ENCODE measurements at regions not wholly inside any gene's neighbourhood (a gene's known extent, or its start where the extent isn't known, plus 50 kb on each side); places are given as distances from the start of the nearest gene placed in this dataset.

- Mint-ChIP-seq H3K9me3 (peaks cover 0 to 16% (median 6%) of the 10 kb centered on the region in 7 donors), H3K4me1 (peaks cover 18% of the 10 kb centered on the region), H3K36me3 (no peaks in the 10 kb centered on the region), H3K27ac (no peak overlapping the region), H3K27me3 (ENCODE audit: low read depth in 3 of 3) (peaks cover 0 to 2% (median 0%) of the 10 kb centered on the region in 3 donors), H3K4me3 (no peak overlapping the region)
- H3K79me2 ChIP-seq (ENCODE audit: insufficient read depth, low read length), result no peaks in the 10 kb centered on the region
- H3K27me3 ChIP-seq (ENCODE audit: control insufficient read depth in 2 of 2, insufficient read depth in 2 of 2, low read length in 2 of 2), result no peaks in the 10 kb centered on the region
- H3K4me2 ChIP-seq (replicated peaks; ENCODE audit: extremely low read depth, low read length, poor library complexity, severe bottlenecking), result no peak overlapping the region
- WGBS (ENCODE audit: insufficient coverage), result 93% methylated on average over 2 of the region's 4 CpGs
- intact Hi-C loops (cut with micrococcal nuclease), result no loop called here
- no peaks in the 10 kb centered on the region for H3K36me3 ChIP-seq (replicated peaks in 1 of 2; ENCODE audit: control insufficient read depth in 1 of 2, insufficient read depth in 2 of 2, low read length in 2 of 2)
- no peak for DNase-seq
- H3K4me1 ChIP-seq (ENCODE audit: control insufficient read depth in 1 of 2, insufficient read depth in 2 of 2, low read length in 2 of 2), result peaks cover 0 to 10% of the 10 kb centered on the region in 2 donors
- H3K9me3 ChIP-seq (replicated peaks in 1 of 2; ENCODE audit: control insufficient read depth in 1 of 2, insufficient read depth in 1 of 2, low read length in 2 of 2), result peaks cover 4 to 11% of the 10 kb centered on the region in 2 donors
- H4K20me1 ChIP-seq (ENCODE audit: insufficient read depth, low read length), result no peaks in the 10 kb centered on the region
- no peak overlapping the region for H3K4me3 ChIP-seq (replicated peaks in 1 of 3; ENCODE audit: low read depth in 2 of 3, low read length in 3 of 3)
- TF ChIP-seq CTCF (IDR thresholded peaks at IDR 0.05), result no peak
- H2AFZ ChIP-seq (ENCODE audit: insufficient read depth, low read depth, low read length, poor library complexity, severe bottlenecking), result no peak overlapping the region
- H3K27ac ChIP-seq (ENCODE audit: low read depth in 1 of 2, low read length in 2 of 2), result no peak overlapping the region
- H3K9ac ChIP-seq (ENCODE audit: insufficient read depth, low read length, poor library complexity, severe bottlenecking), result no peak overlapping the region
These were observed 97.9 kb downstream of the CCNA1 start for GRCh38 chr13:36530050-36530789.

GRCh38 chr13:36530861-36531590, 98.7 kb downstream of the CCNA1 start:
- Mint-ChIP-seq H3K27ac (no peak overlapping the region), H3K9me3 (peaks cover 0 to 14% (median 5%) of the 10 kb centered on the region in 7 donors), H3K27me3 (ENCODE audit: low read depth in 3 of 3) (peaks cover 0 to 2% (median 0%) of the 10 kb centered on the region in 3 donors), H3K36me3 (no peaks in the 10 kb centered on the region), H3K4me1 (peaks cover 18% of the 10 kb centered on the region), H3K4me3 (no peak overlapping the region)
- Histone ChIP-seq H3K79me2 (ENCODE audit: insufficient read depth, low read length) (no peaks in the 10 kb centered on the region), H4K20me1 (ENCODE audit: insufficient read depth, low read length) (no peaks in the 10 kb centered on the region), H3K4me2 (replicated peaks; ENCODE audit: extremely low read depth, low read length, poor library complexity, severe bottlenecking) (no peak overlapping the region), H3K4me1 (ENCODE audit: control insufficient read depth in 1 of 2, insufficient read depth in 2 of 2, low read length in 2 of 2) (peaks cover 0 to 10% of the 10 kb centered on the region in 2 donors), H3K9ac (ENCODE audit: insufficient read depth, low read length, poor library complexity, severe bottlenecking) (no peak overlapping the region), H3K4me3 (replicated peaks in 1 of 3; ENCODE audit: low read depth in 2 of 3, low read length in 3 of 3) (no peak overlapping the region), H3K36me3 (replicated peaks in 1 of 2; ENCODE audit: control insufficient read depth in 1 of 2, insufficient read depth in 2 of 2, low read length in 2 of 2) (no peaks in the 10 kb centered on the region), H3K9me3 (replicated peaks in 1 of 2; ENCODE audit: control insufficient read depth in 1 of 2, insufficient read depth in 1 of 2, low read length in 2 of 2) (peaks cover 4 to 11% of the 10 kb centered on the region in 2 donors), H2AFZ (ENCODE audit: insufficient read depth, low read depth, low read length, poor library complexity, severe bottlenecking) (no peak overlapping the region), H3K27ac (ENCODE audit: low read depth in 1 of 2, low read length in 2 of 2) (no peak overlapping the region), H3K27me3 (ENCODE audit: control insufficient read depth in 2 of 2, insufficient read depth in 2 of 2, low read length in 2 of 2) (no peaks in the 10 kb centered on the region)
- WGBS (ENCODE audit: insufficient coverage), result 20% methylated on average over 2 of the region's 5 CpGs
- TF ChIP-seq CTCF (IDR thresholded peaks at IDR 0.05), result no peak
- intact Hi-C loops (cut with micrococcal nuclease), result no loop called here
- DNase-seq, result no peak
